Fibroblast of lung (primary cell): ENCODE measurements at regions not wholly inside any gene's neighbourhood (a gene's known extent, or its start where the extent isn't known, plus 50 kb on each side); places are given as distances from the start of the nearest gene placed in this dataset.

Source experiments
- CTCF ChIP-seq, 2 donors: IDR thresholded peaks in 1 of 2; conservative IDR thresholded peaks in 1 of 2; 1 replicate in 1 of 2; 2 replicates in 1 of 2; pipeline ENCODE4 v1.5.1; 2011 to 2012; ENCODE audit warnings: low read length in 2 of 2, control low read depth in 1 of 2, inconsistent platforms in 1 of 2, low read depth in 1 of 2, mild to moderate bottlenecking in 1 of 2
- EZH2 ChIP-seq: IDR thresholded peaks from 2 replicates; pipeline ENCODE4 v1.5.1; 2012; ENCODE audit warnings: low read length, control low read depth, mild to moderate bottlenecking; ENCODE audit errors: missing control alignments

- TF ChIP-seq CTCF (conservative IDR thresholded peaks at IDR 0.05 in 1 of 2, IDR thresholded peaks at IDR 0.05 in 1 of 2; ENCODE audit: low read depth in 1 of 2, low read length in 2 of 2) (no peak), EZH2 (no peak)
These were observed 1297.0 kb downstream of the BRD1 start for GRCh38 chr22:48530666-48531065.
